HepG2 (cell line): ENCODE measurements at regions not wholly inside any gene's neighbourhood (a gene's known extent, or its start where the extent isn't known, plus 50 kb on each side); places are given as distances from the start of the nearest gene placed in this dataset.

Source experiments
- CREM ChIP-seq, 2 experiments: sonication (generic) in 1 of 2; formaldehyde crosslinking in 1 of 2; IDR thresholded peaks; 2 replicates each; pipeline versions ENCODE4 v1.4.0 to v1.6.1; 2016 to 2020; ENCODE audit warnings: antibody characterized with exemption in 1 of 2, mild to moderate bottlenecking in 1 of 2, missing genetic modification reagents in 1 of 2
- DPF2 ChIP-seq: sonication (generic); formaldehyde crosslinking; IDR thresholded peaks from 2 replicates; pipeline ENCODE4 v1.4.0; 2020; ENCODE audit warnings: mild to moderate bottlenecking, low read depth, missing genetic modification reagents, borderline replicate concordance
- FOXK1 ChIP-seq: sonication (generic); formaldehyde crosslinking; IDR thresholded peaks from 2 replicates; pipeline ENCODE4 v1.4.0; 2020; ENCODE audit warnings: low read depth, missing genetic modification reagents, borderline replicate concordance
- FOXO1 ChIP-seq: sonication (generic); formaldehyde crosslinking; IDR thresholded peaks from 2 replicates; pipeline ENCODE4 v1.4.0; 2020; ENCODE audit warnings: missing genetic modification reagents
- GATAD2A ChIP-seq: IDR thresholded peaks from 2 replicates; pipeline ENCODE4 v1.6.1; 2016
- GFI1 ChIP-seq: sonication (generic); formaldehyde crosslinking; IDR thresholded peaks from 2 replicates; pipeline ENCODE4 v1.5.0; 2020; ENCODE audit warnings: missing genetic modification reagents, mild to moderate bottlenecking, borderline replicate concordance
- HNF4A ChIP-seq: sonication (generic); formaldehyde crosslinking; IDR thresholded peaks from 2 replicates; pipeline ENCODE4 v1.4.0; 2020; ENCODE audit warnings: missing genetic modification reagents
- HOXD1 ChIP-seq: sonication (generic); formaldehyde crosslinking; IDR thresholded peaks from 2 replicates; pipeline ENCODE4 v1.5.0; 2020; ENCODE audit warnings: missing genetic modification reagents
- KDM2A ChIP-seq: sonication (generic); formaldehyde crosslinking; IDR thresholded peaks from 2 replicates; pipeline ENCODE4 v1.4.0; 2020; ENCODE audit warnings: low read depth, missing genetic modification reagents, borderline replicate concordance
- MIXL1 ChIP-seq: IDR thresholded peaks from 2 replicates; pipeline ENCODE4 v1.6.1; 2016
- PPARG ChIP-seq: conservative IDR thresholded peaks from 2 replicates; pipeline ENCODE4 v1.6.1; 2016; ENCODE audit warnings: missing biosample characterization, missing genetic modification reagents
- SETDB1 ChIP-seq: sonication (generic); formaldehyde crosslinking; IDR thresholded peaks from 2 replicates; pipeline ENCODE4 v1.5.1; 2020; ENCODE audit warnings: missing genetic modification reagents, mild to moderate bottlenecking, borderline replicate concordance
- TF ChIP-seq, protein P1 (sequence below): sonication (generic); formaldehyde crosslinking; IDR thresholded peaks from 2 replicates; pipeline ENCODE4 v1.4.0; 2020; ENCODE audit warnings: missing genetic modification reagents
- TF ChIP-seq, protein P2 (sequence below): sonication (generic); formaldehyde crosslinking; IDR thresholded peaks from 2 replicates; pipeline ENCODE4 v1.4.0; 2020; ENCODE audit warnings: mild to moderate bottlenecking, missing genetic modification reagents
- TF ChIP-seq, protein P3 (sequence below), 2 experiments: sonication (generic) in 1 of 2; formaldehyde crosslinking in 1 of 2; IDR thresholded peaks; 2 replicates each; pipeline versions ENCODE4 v1.6.1 to v1.9.0; 2014 to 2022; ENCODE audit warnings: antibody characterized with exemption in 1 of 2, borderline replicate concordance in 1 of 2, inconsistent platforms in 1 of 2, low read depth in 1 of 2, missing genetic modification reagents in 1 of 2
- TF ChIP-seq, protein P4 (sequence below): sonication (generic); formaldehyde crosslinking; IDR thresholded peaks from 2 replicates; pipeline ENCODE4 v1.4.0; 2020; ENCODE audit warnings: low read depth, missing genetic modification reagents
- TF ChIP-seq, protein P5 (sequence below): sonication (generic); formaldehyde crosslinking; IDR thresholded peaks from 2 replicates; pipeline ENCODE4 v1.4.0; 2020; ENCODE audit warnings: mild to moderate bottlenecking, missing genetic modification reagents

GRCh38 chr6:81816380-81816779 is 63.9 kb upstream of the TENT5A start (continued):
- TF ChIP-seq DPF2 (0 out of 2 replicates have a peak, but pooled peaks have one; percentile 20), FOXO1 (CRISPR knock-in tag) (peak; percentile 26; the same call in 1 of the 2 replicates), CREM (IDR thresholded peaks at IDR 0.05) (peak; percentile 37; the same call in 1 of the 2 replicates), CREM (CRISPR knock-in tag; IDR thresholded peaks at IDR 0.05) (no peak), GATAD2A (CRISPR knock-in tag) (peak; percentile 34; the same call in 1 of the 2 replicates), FOXK1 (CRISPR knock-in tag) (0 out of 2 replicates have a peak, but pooled peaks have one; percentile 46), GFI1 (CRISPR knock-in tag) (peak; percentile 31; the same call in 1 of the 2 replicates), SETDB1 (CRISPR knock-in tag) (no peak), PPARG (CRISPR knock-in tag) (peak; percentile 64; the same call in 1 of the 2 replicates), KDM2A (CRISPR knock-in tag) (no peak), HNF4A (CRISPR knock-in tag) (0 out of 2 replicates have a peak, but pooled peaks have one; percentile 24), HOXD1 (CRISPR knock-in tag) (peak; percentile 100), MIXL1 (CRISPR knock-in tag) (0 out of 2 replicates have a peak, but pooled peaks have one; percentile 44)
- TF ChIP-seq, protein P1, sequence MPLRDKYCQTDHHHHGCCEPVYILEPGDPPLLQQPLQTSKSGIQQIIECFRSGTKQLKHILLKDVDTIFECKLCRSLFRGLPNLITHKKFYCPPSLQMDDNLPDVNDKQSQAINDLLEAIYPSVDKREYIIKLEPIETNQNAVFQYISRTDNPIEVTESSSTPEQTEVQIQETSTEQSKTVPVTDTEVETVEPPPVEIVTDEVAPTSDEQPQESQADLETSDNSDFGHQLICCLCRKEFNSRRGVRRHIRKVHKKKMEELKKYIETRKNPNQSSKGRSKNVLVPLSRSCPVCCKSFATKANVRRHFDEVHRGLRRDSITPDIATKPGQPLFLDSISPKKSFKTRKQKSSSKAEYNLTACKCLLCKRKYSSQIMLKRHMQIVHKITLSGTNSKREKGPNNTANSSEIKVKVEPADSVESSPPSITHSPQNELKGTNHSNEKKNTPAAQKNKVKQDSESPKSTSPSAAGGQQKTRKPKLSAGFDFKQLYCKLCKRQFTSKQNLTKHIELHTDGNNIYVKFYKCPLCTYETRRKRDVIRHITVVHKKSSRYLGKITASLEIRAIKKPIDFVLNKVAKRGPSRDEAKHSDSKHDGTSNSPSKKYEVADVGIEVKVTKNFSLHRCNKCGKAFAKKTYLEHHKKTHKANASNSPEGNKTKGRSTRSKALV (CRISPR knock-in tag), result 0 out of 2 replicates have a peak, but pooled peaks have one; percentile 27
- TF ChIP-seq, protein P2, sequence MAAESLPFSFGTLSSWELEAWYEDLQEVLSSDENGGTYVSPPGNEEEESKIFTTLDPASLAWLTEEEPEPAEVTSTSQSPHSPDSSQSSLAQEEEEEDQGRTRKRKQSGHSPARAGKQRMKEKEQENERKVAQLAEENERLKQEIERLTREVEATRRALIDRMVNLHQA (CRISPR knock-in tag), result no peak
- TF ChIP-seq, protein P3, sequence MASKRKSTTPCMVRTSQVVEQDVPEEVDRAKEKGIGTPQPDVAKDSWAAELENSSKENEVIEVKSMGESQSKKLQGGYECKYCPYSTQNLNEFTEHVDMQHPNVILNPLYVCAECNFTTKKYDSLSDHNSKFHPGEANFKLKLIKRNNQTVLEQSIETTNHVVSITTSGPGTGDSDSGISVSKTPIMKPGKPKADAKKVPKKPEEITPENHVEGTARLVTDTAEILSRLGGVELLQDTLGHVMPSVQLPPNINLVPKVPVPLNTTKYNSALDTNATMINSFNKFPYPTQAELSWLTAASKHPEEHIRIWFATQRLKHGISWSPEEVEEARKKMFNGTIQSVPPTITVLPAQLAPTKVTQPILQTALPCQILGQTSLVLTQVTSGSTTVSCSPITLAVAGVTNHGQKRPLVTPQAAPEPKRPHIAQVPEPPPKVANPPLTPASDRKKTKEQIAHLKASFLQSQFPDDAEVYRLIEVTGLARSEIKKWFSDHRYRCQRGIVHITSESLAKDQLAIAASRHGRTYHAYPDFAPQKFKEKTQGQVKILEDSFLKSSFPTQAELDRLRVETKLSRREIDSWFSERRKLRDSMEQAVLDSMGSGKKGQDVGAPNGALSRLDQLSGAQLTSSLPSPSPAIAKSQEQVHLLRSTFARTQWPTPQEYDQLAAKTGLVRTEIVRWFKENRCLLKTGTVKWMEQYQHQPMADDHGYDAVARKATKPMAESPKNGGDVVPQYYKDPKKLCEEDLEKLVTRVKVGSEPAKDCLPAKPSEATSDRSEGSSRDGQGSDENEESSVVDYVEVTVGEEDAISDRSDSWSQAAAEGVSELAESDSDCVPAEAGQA (IDR thresholded peaks at IDR 0.05; ENCODE audit: low read depth), result no peak
- TF ChIP-seq, protein P3 (CRISPR knock-in tag; IDR thresholded peaks at IDR 0.05; ENCODE audit: borderline replicate concordance), result peak; percentile 99; the same call in 1 of the 2 replicates
- TF ChIP-seq, protein P4, sequence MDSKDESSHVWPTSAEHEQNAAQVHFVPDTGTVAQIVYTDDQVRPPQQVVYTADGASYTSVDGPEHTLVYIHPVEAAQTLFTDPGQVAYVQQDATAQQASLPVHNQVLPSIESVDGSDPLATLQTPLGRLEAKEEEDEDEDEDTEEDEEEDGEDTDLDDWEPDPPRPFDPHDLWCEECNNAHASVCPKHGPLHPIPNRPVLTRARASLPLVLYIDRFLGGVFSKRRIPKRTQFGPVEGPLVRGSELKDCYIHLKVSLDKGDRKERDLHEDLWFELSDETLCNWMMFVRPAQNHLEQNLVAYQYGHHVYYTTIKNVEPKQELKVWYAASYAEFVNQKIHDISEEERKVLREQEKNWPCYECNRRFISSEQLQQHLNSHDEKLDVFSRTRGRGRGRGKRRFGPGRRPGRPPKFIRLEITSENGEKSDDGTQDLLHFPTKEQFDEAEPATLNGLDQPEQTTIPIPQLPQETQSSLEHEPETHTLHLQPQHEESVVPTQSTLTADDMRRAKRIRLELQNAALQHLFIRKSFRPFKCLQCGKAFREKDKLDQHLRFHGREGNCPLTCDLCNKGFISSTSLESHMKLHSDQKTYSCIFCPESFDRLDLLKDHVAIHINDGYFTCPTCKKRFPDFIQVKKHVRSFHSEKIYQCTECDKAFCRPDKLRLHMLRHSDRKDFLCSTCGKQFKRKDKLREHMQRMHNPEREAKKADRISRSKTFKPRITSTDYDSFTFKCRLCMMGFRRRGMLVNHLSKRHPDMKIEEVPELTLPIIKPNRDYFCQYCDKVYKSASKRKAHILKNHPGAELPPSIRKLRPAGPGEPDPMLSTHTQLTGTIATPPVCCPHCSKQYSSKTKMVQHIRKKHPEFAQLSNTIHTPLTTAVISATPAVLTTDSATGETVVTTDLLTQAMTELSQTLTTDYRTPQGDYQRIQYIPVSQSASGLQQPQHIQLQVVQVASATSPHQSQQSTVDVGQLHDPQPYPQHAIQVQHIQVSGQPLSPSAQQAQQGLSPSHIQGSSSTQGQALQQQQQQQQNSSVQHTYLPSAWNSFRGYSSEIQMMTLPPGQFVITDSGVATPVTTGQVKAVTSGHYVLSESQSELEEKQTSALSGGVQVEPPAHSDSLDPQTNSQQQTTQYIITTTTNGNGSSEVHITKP (CRISPR knock-in tag), result no peak
- TF ChIP-seq, protein P5, sequence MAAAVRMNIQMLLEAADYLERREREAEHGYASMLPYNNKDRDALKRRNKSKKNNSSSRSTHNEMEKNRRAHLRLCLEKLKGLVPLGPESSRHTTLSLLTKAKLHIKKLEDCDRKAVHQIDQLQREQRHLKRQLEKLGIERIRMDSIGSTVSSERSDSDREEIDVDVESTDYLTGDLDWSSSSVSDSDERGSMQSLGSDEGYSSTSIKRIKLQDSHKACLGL (CRISPR knock-in tag), result no peak
